ENCODE measurements at regions not wholly inside any gene's neighbourhood (a gene's known extent, or its start where the extent isn't known, plus 50 kb on each side); places are given as distances from the start of the nearest gene placed in this dataset.

DNA sequence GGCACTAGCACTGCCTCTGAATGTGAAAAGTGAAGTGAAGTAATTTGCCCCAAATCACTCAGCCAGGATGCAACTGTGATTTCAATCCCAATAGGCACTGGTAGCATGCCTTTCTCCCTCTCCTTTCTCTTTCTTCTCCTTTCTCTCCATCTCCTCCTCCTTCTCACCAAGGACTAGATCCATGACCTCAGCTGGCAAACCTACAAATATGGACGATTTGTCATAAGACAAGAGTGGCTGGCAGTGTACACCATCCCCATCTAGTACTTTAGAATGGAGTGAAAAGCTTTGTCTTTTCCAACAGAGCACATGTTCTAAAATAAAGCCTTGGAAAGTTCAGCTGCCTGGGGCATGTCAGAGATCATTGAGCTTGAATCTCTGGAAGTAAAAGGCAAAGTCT, 574.7 kb upstream of the CLINT1 start:
- no peak for DNase-seq

DNA sequence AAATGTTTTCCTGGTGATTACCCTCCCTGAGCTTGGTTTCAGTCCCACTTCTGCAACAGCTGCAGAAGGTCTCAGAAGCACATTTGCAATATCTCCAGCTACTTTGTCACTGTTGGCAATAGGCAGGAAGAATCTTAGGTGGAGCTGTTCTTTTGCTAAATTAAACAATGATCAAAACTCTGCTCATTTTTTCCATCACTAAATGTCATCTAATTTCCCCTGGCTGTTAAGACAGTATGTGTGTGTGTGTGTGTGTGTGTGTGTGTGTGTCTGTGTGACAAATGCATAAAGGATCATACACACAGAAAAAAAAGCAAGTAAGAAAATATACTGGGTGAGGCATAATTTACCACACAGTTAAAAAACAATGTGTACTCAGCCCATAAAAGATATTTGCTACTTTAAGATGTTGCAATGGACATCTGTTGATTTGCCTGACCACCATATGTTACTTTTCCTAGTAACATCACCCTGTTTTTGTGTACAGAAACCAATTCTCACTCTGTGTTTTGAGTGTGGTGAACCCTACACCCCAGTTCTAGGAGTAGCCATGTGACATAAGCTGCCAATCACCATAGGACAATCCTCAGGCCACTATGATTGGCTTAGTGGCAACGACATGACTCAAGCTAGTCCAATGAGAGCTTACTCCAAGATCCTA, 572.6 kb upstream of the CLINT1 start:
- DNase-seq = no peak

DNA sequence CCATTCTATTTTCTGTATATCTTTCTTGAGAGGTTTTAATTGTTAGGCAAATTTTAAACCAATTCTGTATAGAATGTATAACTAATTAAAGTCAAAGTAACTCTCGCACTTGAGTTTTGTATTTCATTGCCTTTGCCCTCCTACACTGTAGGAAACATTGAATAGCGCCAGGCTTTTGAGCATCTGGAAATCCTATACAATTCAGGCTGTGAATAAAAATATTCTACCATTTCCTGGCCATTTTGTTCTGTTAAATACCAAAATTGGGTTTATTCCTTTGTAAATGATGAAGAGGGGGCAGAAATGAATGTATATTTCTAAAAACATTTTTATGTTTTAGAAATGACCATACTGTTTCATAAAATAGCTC, 571.8 kb upstream of the CLINT1 start:
- no peak for DNase-seq

DNA sequence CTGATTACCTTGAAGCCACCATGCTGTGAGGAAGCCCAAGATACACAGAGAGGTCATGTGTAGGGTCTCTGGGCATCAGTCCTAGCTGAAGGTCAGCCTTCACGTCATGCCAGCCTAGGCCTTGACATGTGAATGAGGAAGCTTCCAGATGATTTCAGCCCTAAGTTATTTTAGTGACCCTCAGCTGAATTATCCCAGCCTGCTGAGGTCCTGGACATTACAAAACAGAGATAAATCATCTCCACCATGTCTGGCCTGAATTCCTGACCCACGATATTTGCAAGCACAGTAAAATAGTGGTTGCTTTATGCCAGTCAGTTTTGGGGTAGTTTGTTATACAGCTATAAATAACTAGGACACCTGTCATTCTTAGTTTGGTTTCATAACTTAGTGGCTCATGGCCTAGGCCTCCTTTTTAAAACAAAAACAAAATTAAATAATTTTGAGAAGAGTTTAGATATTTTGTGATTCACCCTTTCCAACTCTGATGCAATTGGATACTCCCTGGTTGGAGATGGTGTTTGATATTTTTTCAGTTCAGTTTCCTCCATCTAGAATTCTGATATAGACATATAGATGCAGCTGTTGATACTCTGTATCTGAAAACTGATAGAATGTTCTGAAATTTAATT, 571.3 kb upstream of the CLINT1 start:
- DNase-seq = no peak

DNA sequence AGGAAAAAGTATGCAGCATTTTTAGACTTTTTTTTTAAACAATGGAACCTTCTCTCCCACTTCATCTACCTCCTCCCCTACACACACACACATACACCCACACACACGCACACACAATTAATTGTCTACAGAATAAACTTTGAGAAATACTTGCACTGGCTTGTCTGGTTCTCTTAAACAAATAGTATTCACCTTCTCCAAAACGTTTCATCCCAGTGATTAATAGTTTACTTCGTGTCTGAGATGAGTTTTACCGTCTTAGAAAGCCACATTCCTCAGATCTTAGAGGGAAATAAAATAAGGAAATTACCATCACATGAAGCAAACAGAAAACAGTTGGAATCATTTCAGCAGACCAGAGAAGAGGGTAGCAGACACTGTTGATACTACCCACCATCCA, 570.6 kb upstream of the CLINT1 start:
- no peak for DNase-seq

DNA sequence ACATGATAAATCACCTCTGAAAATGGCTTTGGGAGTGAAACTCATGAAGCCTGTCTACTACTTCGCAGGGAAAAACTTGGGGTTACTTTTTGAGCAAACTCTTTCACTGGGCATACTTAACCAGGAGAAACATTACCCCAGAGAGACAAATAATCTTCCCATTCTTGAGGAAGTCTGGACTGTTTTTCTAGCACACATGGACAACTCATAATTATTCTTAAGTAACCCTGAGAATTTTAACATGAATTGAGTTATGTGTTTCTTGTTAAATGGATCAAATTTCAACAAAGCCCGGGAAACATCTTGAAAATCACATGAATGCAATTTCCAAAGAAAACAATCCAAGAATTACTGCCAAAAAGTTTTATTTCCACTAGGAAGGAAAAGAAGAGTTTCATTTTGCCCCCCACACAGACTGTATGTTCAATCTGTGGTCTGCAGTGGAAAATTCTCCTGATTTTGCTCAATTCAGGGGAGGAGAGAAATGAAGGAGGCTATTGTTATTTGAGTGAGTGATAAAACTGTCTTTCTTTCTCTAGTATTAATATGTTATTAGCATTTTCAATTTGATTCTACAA, 564.8 kb upstream of the CLINT1 start:
- DNase-seq = no peak

DNA sequence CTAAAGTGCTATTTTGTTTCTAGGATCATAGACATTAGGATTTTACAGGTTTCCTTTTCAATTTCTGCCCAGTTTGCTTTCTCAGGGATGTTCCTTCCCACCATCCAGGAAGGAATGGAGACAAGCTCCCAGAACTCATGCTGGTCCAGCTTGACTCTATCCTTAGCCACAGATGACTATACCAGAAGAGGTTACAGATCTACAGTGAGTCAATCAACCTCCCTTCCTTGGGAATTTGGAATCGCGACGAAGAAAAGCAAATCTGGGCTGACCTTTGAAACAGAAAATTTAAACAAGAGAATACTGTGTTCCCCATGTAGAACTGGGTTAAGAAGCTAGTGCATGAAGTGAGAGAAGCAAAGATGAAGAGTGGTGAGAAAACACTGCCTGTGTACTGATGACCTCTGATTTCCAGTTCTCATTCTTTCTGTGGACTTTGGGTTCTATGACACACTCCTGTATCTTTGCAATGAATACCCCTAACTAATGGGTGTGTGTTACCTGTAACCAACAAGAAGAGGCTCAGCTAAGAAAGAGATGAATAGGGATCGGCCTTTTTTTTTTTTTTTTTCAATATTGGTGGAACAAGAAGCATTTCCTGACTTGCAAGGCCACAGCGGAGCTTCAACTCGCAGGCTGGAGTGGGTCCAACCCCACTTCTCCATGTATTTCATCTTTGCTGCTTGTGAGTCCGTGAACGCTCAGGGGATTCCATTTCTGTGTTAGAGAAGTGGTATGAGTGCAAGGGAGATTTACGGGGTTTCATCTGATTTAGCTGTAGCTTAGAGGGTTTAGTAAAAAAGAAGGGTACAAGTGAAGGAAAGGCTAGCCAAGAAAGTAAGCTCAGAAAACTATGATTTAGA, 563.9 kb upstream of the CLINT1 start:
- DNase-seq = no peak

DNA sequence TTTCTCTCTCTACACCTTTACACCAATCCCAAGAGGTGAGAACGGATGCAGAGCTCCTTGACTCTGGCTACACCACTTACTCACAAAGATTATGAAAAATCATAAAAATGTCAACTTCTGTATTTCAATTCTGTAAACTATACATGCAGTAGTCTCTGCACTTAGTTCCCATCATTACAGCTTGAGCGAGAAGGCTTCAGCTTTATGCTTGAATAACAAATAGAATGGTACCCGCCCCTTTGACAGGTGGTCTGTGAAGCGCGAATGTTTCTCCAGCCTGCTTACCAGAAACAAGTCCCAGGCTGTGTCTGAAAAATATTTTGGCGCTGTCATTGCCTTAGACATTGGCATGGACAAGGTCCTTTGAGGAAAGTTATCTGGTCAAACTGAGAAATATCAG, 562.4 kb upstream of the CLINT1 start:
- DNase-seq = no peak

DNA sequence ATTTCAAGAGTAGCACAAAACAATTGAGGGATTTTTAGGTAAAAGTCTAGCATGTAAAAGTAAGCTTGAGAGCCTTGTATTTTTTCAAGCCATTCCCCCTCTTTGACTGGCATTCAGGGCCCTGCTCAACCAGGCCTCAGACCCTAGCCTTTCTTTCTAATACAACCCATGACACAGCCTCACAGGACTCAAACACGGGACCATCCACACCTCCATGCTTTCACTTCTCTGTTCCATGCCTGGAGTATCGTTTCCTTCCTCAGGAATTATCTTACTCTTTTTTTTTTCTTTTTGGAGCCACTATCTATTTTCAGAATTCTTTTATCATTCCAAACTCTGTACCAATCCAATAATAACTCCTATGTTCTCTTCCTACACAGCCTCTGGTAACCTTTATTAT, 560.2 kb upstream of the CLINT1 start:
- no peak for DNase-seq

DNA sequence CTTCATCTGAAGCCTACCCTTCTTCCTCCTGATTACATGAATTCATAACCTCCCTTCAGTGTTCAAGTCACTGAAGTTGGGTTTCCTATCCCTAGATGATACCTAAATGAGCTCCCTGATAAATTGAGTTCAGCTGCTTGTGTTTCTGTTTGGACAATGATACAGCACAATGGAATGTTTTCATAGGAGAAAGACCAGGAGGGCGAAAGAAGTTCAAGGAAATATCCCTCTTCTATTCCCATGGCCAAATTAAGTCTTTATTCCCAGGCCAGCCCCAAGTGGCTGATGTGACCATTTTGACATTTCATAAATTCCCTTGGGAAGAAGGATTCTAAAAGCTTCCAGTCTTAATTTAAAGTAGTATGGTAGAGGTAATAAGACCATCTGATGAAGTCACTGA, 555.8 kb upstream of the CLINT1 start:
- no peak for DNase-seq

DNA sequence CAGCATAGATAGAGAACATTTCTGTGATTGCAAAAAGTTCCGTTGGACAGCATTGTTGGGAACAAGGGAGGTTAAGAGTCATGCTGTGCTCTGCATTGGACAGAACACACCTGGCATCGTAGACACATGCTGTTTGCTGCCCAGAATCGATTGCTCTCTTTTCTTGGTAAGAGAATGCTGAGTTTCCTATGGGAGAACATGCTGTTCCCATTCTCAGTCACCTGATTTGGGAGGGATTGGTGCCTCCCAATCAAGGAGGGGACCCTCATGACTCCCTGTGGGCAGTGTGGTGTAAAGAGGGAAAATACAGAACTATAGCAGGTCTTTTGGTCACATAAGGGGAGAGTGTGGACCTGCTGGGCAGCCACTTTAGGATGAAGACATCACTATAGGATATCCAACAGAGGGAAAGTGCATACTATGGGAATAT, 555.4 kb upstream of the CLINT1 start:
- DNase-seq = no peak

DNA sequence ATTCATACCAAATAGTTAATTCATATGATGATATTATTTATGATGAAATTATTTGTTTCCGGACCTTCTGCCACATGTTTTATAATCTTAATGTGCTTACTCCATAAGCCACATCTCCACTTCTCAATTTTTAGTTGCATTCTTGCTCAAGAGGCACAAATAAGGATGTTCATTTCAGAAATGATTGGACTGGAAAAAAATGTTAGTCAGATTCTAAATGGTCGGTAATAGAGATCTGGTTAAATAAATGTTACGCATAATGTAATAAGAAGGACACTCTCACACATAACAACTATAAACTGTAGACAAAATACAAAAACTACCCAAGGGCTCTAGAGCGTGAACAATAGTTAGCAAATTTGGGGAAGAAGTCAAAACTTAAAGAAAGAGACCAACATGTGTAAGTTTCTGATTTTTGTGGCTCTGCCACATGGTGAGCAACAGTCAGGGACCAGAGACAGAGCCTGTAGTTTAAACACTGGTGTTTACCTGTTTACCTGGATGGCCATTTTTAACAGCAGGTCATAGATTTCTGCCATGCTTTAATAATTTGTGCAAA, 554.3 kb upstream of the CLINT1 start:
- no peak for DNase-seq

DNA sequence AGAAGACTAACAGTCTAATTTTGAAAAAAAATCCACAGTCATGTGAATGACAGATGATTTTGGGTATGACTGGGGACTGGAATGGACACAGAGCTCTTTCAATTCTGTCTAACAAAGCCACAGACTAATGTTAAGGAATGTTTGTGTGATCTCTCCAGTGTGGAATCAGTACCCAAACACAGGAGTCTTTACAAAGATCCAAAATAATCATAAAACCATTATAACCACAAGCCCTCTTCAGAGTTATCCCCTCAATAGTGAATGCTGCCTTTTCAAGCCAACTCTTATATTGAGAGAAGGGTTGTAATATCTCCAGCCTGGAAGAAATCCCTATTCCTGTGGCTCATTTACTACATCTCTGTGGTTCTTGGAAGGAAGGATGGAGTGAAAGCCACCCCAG, 552.0 kb upstream of the CLINT1 start:
- DNase-seq = no peak

DNA sequence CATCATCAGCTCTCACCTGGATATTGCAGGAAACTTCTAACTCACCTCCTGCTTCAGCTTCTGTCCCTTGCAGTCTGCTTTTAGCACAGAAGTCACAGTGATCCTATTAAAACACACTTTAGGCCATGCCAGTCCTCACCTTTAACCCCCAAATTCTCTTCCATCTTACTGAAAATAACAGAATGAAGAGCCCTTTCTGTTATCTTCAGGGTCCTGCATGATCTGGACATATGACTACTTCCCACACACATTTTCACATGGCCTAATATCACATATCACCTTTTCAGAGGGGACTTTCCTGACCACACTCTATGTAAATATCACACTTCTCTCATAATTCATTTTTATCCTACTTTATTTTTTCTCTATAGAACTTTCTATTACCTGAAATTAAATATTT, 550.6 kb upstream of the CLINT1 start:
- no peak for DNase-seq

DNA sequence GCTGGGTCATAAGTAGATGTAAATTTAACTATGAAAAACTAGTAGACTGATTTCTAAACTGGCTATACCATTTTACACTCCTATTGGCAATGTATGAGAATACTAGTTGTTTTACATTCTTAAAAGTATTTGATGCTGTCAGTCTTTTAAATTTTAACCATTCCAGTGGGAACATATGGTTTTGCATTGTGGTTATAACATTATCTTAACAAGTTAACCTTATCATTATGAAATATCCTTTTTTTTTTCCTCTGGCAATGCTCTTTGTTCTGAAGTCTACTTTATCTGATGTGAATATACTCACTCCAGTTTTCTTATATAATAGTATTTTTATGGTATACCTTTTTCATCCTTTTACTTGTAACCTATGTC, 548.9 kb upstream of the CLINT1 start:
- no peak for DNase-seq

DNA sequence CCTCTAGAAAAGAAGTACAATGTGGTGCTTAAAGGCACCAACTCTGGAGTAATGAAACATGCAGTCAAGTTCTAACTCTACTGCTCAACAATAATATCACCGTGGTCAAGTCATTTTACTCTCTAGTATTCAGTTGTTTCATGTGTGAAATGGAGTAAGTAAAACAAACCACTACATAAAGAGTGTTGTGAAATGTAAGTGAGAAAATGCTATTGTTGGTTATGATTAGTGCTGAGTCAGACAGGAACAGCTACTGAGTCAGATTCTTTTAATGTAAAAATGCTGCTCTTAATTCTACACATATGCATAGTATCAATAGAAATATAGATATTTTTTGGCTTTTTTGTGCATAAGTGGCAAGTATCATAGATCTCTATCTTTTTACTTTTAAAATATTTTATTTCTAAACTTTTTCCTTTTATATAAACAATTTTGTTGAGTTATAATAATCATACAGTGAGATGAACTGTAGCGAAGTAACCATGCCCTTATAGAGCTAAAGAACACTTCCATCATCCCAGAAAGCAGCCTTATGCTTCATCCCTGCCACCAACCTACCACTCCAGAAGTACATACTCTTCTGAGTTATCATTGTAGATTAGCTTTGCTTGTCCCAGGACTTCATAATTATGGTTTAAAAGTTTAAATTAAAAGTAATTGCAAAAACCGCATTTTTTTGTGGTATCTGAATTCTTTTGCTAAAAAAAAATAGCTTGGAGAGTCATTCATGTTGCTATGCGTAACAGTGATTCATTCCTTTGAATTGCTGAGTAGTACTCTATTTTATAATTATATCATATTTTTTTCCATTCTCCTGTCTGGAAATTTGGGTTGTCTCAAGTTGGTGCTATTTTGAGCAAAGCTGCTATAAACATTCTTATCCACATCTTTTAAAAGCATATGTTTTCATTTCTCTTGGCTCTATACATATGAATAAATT, 548.2 kb upstream of the CLINT1 start:
- no peak for DNase-seq

DNA sequence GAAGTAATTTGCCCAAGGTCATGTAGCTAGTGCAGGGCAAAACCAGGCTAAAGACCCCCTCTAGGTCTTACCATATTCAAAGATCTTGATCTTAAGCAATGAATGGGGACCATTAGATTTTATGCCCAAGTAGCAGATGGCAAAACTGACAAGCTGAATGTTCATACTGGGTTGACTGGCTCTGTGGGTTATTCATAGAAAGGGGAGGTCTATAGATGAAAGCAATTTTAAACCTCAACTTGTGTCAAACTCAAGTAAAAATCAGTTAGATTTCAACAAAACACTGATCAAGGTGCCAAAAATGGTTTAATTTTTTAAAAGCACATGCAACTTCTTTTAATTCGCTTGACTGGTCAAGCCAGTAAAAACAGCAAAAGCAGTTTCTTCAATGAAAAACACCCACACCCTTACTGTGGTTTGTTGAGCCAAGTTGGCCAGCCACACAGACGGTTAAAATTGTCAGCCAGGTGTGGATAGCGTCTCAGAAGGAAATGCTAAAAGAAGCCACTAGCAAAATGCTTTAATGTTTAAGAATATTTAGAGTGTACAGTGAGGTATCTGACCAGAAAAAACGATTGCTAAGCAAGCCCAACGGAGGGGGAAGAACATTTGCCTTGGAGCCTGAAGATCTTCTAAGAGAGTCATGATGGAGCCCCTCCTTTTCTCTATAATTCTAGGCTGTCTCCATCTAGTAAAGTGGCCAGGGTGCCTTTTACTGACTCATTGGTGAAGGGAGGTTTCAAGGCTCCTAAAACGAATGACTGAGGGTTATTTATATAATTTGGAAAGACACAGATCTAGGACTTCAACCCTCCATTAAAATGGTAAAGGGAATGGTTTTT, 539.6 kb upstream of the CLINT1 start:
- no peak for DNase-seq

DNA sequence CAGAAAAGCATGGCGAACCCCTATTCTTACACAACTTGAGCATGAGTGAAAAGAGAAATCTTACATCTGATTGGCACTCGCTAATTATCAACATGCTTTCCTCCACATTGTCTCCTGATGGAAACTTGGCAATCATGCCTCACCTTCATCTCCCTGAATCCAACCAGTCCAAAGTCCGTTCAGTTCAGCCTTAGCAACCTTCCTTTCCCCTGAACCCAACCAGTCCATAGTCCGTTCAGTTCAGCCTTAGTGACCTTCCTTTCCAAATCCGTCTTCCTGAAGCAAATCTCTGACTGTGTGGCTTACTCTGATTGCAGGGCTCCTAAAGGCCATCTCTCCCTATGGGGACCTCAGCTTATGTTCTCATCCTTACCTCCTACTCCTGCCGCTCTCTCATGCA, 538.3 kb upstream of the CLINT1 start:
- DNase-seq = no peak

DNA sequence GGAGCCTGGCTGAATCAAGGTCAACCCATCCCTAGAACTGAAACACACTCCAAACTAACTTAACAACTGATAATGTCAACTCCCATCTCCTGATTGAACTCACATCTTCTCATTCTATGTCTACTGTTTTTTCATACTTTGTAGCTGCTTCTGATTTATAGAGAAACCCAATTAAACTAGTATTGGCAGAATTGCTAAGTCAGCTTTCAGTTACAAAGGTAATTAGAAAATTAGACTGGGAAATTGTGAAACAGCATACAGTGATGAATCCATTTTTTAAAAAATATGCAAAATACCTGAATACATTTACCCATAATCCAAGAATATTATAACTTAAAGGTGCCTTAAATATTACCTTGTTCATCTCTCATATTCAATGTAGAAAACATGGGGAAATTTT, 535.2 kb upstream of the CLINT1 start:
- DNase-seq = no peak

DNA sequence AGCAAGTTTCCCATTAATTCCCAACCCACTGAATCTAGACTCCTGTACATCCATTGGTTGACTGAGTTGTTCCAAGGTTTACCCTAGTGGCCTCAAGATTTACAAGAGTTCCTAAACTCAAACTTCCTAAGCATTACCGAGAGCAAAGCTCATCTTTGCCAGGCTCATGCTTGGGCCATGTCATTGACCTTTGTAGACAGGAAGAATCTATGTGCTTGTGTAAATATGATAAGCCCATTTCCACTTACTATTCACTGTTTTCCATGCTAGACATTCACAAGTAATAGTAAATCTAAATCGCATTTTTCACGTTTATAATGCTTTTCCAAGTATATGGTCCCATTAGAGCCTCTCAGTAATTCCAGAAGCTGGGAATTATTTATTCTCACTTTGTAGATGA, 534.5 kb upstream of the CLINT1 start:
- no peak for DNase-seq

DNA sequence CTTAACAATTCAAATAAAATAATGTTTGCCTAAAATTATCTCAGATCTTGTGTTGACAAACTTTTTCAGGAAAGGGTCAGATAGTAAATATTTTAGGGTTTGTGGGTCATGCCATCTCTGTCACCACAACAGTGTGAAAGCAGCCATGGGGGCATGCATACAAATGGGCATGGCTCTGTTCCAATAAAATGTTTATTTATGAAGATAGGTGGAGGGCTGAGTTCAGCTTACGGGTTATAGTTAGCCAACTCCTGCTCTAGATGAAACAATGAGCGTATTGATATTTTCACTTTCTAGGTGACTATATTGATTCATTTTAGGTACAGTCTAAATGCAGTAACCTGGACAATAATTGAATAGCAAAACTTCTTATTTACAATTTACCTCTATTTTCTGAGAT, 533.8 kb upstream of the CLINT1 start:
- no peak for DNase-seq

DNA sequence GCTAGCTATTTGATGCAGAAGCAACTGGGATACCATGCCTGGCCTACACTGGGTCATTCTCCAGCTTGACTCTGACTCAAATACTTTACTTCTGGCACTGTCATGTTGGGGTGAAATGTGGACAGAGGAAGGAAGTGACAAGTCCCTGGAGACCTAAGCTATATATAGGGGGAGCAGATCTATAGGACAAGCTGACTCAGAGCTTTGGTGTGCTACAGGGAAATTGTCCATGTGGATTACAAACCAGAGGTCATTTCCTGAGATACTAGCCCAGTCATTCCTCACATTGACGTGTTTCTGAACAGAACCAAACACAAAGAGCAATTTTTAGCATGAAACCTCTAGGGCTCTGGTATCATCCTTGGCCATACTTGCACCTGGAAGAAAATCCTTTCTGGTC, 531.6 kb upstream of the CLINT1 start:
- no peak for DNase-seq

All from hematopoietic multipotent progenitor cell treated with erythropoietin and hydrocortisone succinate and interleukin-3 and kit ligand, for 8 days (in vitro differentiated cells).